GM23338 (cell line): ENCODE measurements at regions not wholly inside any gene's neighbourhood (a gene's known extent, or its start where the extent isn't known, plus 50 kb on each side); places are given as distances from the start of the nearest gene placed in this dataset.
"Not testable (repeated sequence)": the region's sequence is repeated elsewhere in the genome, so short reads cannot be mapped to it uniquely, and the experiment has no call there.

Experiments used
- ATAC-seq: fragments of 200-7000 bp; cut with Tn5 transposase; 3 replicates; pipeline ENCODE4 v1.9.1; 2020
- DNase-seq: peaks from one replicate; pipeline ENCODE4 v3.0.0-alpha.2; 2015; ENCODE audit warnings: low spot score
- H2AFZ ChIP-seq: fragments of 200-600 bp; sonication (generic); 2 replicates; pipeline ENCODE4 v1.8.0; 2016; ENCODE audit warnings: antibody characterized with exemption, mild to moderate bottlenecking, moderate library complexity
- H3F3A ChIP-seq: fragments of 200-600 bp; sonication (generic); replicated peaks from 2 replicates; pipeline ENCODE4 v1.8.0; 2017; ENCODE audit warnings: antibody characterized with exemption, mixed run types, low read depth
- H3K27ac ChIP-seq: fragments of 200-600 bp; sonication (generic); 2 replicates; pipeline ENCODE4 v1.6.1; 2016; ENCODE audit warnings: low read depth
- H3K27me3 ChIP-seq: fragments of 200-600 bp; sonication (generic); 2 replicates; pipeline ENCODE4 v1.8.0; 2016; ENCODE audit warnings: mild to moderate bottlenecking, mixed run types, moderate library complexity; ENCODE audit not compliant: insufficient read depth
- H3K36me3 ChIP-seq: fragments of 200-600 bp; sonication (generic); 2 replicates; pipeline ENCODE4 v1.8.0; 2016; ENCODE audit warnings: mild to moderate bottlenecking; ENCODE audit not compliant: insufficient read depth
- H3K4me1 ChIP-seq: fragments of 200-600 bp; sonication (generic); 2 replicates; pipeline ENCODE4 v1.8.0; 2016; ENCODE audit warnings: mild to moderate bottlenecking, moderate library complexity; ENCODE audit not compliant: insufficient read depth
- H3K4me2 ChIP-seq: fragments of 200-600 bp; sonication (generic); 2 replicates; pipeline ENCODE4 v1.7.1; 2017; ENCODE audit warnings: mixed run types
- H3K4me3 ChIP-seq: fragments of 200-600 bp; sonication (generic); 2 replicates; pipeline ENCODE4 v1.6.1; 2016; ENCODE audit warnings: mixed run types
- H3K79me2 ChIP-seq: fragments of 200-600 bp; sonication (generic); replicated peaks from 2 replicates; pipeline ENCODE4 v1.8.0; 2017; ENCODE audit warnings: mild to moderate bottlenecking; ENCODE audit not compliant: insufficient read depth
- H3K9me2 ChIP-seq: fragments of 200-600 bp; sonication (generic); 2 replicates; pipeline ENCODE4 v1.8.0; 2017; ENCODE audit not compliant: insufficient read depth
- H4K20me1 ChIP-seq: fragments of 200-600 bp; sonication (generic); replicated peaks from 2 replicates; pipeline ENCODE4 v1.8.0; 2017; ENCODE audit warnings: mild to moderate bottlenecking; ENCODE audit not compliant: insufficient read depth
- H3K27ac Mint-ChIP-seq: 2 replicates; pipeline ENCODE4 v1.8.0; 2020; ENCODE audit warnings: inconsistent platforms, mild to moderate bottlenecking, moderate library complexity, mixed read lengths
- H3K27me3 Mint-ChIP-seq: 3 replicates; pipeline ENCODE4 v1.8.0; 2022; ENCODE audit warnings: low read depth, mild to moderate bottlenecking, moderate library complexity, mixed read lengths, inconsistent platforms; ENCODE audit not compliant: insufficient read depth, poor library complexity
- H3K36me3 Mint-ChIP-seq: 3 replicates; pipeline ENCODE4 v1.8.0; 2021; ENCODE audit warnings: low read depth, mild to moderate bottlenecking, inconsistent platforms, moderate library complexity, mixed read lengths
- H3K4me1 Mint-ChIP-seq: 3 replicates; pipeline ENCODE4 v1.8.0; 2020; ENCODE audit warnings: mild to moderate bottlenecking, inconsistent platforms, mixed read lengths
- H3K4me3 Mint-ChIP-seq: 3 replicates; pipeline ENCODE4 v1.8.0; 2021; ENCODE audit warnings: moderate library complexity, mild to moderate bottlenecking, inconsistent platforms, mixed read lengths
- H3K9me3 Mint-ChIP-seq: 3 replicates; pipeline ENCODE4 v1.8.0; 2020; ENCODE audit warnings: moderate library complexity, mild to moderate bottlenecking, inconsistent platforms, mixed read lengths
- NANOG ChIP-seq: IDR thresholded peaks from 2 replicates; pipeline ENCODE4 v1.6.1; 2016; ENCODE audit warnings: antibody characterized with exemption, borderline replicate concordance
- ZNF331 ChIP-seq: fragments of 250-450 bp; sonication (Bioruptor Pico); IDR thresholded peaks from 2 replicates; pipeline ENCODE4 v1.5.0; 2020; ENCODE audit warnings: low read depth, mild to moderate bottlenecking, moderate library complexity
- TF ChIP-seq, protein P1 (sequence below), 2 experiments: fragments of 200-600 bp in 1 of 2; sonication (generic) in 1 of 2; conservative IDR thresholded peaks; 2 replicates each; pipeline versions ENCODE4 v1.5.1 to v1.6.1; 2016 to 2017; ENCODE audit warnings: antibody characterized with exemption in 2 of 2, low read depth in 2 of 2, mild to moderate bottlenecking in 2 of 2, moderate library complexity in 1 of 2
- TF ChIP-seq, protein P2 (sequence below): IDR thresholded peaks from one replicate; pipeline ENCODE4 v1.6.1; 2018; ENCODE audit warnings: antibody characterized with exemption; ENCODE audit not compliant: unreplicated experiment
- TF ChIP-seq, protein P3 (sequence below): IDR thresholded peaks from 2 replicates; pipeline ENCODE4 v1.6.1; 2016; ENCODE audit warnings: antibody characterized with exemption

GRCh38 chr14:22105006-22105623 is 431.5 kb upstream of the OR4E1 start (continued):
- TF ChIP-seq, protein P1, sequence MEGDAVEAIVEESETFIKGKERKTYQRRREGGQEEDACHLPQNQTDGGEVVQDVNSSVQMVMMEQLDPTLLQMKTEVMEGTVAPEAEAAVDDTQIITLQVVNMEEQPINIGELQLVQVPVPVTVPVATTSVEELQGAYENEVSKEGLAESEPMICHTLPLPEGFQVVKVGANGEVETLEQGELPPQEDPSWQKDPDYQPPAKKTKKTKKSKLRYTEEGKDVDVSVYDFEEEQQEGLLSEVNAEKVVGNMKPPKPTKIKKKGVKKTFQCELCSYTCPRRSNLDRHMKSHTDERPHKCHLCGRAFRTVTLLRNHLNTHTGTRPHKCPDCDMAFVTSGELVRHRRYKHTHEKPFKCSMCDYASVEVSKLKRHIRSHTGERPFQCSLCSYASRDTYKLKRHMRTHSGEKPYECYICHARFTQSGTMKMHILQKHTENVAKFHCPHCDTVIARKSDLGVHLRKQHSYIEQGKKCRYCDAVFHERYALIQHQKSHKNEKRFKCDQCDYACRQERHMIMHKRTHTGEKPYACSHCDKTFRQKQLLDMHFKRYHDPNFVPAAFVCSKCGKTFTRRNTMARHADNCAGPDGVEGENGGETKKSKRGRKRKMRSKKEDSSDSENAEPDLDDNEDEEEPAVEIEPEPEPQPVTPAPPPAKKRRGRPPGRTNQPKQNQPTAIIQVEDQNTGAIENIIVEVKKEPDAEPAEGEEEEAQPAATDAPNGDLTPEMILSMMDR (conservative IDR thresholded peaks at IDR 0.05; ENCODE audit: low read depth in 2 of 2), result no peak
- TF ChIP-seq, protein P2, sequence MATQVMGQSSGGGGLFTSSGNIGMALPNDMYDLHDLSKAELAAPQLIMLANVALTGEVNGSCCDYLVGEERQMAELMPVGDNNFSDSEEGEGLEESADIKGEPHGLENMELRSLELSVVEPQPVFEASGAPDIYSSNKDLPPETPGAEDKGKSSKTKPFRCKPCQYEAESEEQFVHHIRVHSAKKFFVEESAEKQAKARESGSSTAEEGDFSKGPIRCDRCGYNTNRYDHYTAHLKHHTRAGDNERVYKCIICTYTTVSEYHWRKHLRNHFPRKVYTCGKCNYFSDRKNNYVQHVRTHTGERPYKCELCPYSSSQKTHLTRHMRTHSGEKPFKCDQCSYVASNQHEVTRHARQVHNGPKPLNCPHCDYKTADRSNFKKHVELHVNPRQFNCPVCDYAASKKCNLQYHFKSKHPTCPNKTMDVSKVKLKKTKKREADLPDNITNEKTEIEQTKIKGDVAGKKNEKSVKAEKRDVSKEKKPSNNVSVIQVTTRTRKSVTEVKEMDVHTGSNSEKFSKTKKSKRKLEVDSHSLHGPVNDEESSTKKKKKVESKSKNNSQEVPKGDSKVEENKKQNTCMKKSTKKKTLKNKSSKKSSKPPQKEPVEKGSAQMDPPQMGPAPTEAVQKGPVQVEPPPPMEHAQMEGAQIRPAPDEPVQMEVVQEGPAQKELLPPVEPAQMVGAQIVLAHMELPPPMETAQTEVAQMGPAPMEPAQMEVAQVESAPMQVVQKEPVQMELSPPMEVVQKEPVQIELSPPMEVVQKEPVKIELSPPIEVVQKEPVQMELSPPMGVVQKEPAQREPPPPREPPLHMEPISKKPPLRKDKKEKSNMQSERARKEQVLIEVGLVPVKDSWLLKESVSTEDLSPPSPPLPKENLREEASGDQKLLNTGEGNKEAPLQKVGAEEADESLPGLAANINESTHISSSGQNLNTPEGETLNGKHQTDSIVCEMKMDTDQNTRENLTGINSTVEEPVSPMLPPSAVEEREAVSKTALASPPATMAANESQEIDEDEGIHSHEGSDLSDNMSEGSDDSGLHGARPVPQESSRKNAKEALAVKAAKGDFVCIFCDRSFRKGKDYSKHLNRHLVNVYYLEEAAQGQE, result no peak
- TF ChIP-seq, protein P3, sequence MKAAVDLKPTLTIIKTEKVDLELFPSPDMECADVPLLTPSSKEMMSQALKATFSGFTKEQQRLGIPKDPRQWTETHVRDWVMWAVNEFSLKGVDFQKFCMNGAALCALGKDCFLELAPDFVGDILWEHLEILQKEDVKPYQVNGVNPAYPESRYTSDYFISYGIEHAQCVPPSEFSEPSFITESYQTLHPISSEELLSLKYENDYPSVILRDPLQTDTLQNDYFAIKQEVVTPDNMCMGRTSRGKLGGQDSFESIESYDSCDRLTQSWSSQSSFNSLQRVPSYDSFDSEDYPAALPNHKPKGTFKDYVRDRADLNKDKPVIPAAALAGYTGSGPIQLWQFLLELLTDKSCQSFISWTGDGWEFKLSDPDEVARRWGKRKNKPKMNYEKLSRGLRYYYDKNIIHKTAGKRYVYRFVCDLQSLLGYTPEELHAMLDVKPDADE, result no peak
- TF ChIP-seq NANOG, result no peak
- TF ChIP-seq ZNF331 (CRISPR knock-in tag), result no peak

DNA sequence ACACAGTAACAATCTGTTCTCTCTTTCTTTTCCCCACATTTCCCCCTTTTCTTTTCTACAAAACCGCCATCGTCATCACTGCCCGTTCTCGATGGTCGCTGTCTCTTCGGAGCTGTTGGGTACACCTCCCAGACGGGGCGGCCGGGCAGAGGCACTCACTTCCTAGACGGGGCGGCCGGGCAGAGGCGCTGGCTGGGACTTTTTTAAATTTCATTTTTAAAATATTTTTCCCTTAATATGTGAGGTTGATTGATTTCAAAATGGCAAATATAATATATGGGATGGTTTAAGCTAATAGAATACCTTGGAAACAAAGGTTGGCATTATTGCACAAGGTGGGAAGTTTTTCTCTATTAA is 427.1 kb upstream of the OR4E1 start:
- not testable (repeated sequence) for H3K27ac Mint-ChIP-seq, H3K27me3 Mint-ChIP-seq, H3K4me3 ChIP-seq, DNase-seq, H3K4me1 Mint-ChIP-seq, H3K27me3 ChIP-seq, H3K9me3 Mint-ChIP-seq, H3K4me2 ChIP-seq, H3K36me3 Mint-ChIP-seq, H3K9me2 ChIP-seq, H3K4me3 Mint-ChIP-seq, H3K27ac ChIP-seq, ATAC-seq, H3F3A ChIP-seq, H3K4me1 ChIP-seq, H3K36me3 ChIP-seq, H3K79me2 ChIP-seq, H4K20me1 ChIP-seq, H2AFZ ChIP-seq
